Lower leg skin (tissue), 3 donors: ENCODE measurements at regions not wholly inside any gene's neighbourhood (a gene's known extent, or its start where the extent isn't known, plus 50 kb on each side); places are given as distances from the start of the nearest gene placed in this dataset.

ENCODE experiments used
- CTCF ChIP-seq, 3 donors: fragments of 450-650 bp; IDR thresholded peaks; one replicate each; pipeline ENCODE4 v1.5.1; 2016; ENCODE audit warnings: antibody characterized with exemption in 3 of 3, mild to moderate bottlenecking in 3 of 3, moderate library complexity in 2 of 3
- POLR2A ChIP-seq, 2 donors: fragments of 450-650 bp; IDR thresholded peaks; one replicate each; pipeline ENCODE4 v1.6.1; 2016 to 2017; ENCODE audit warnings: antibody characterized with exemption in 2 of 2, mild to moderate bottlenecking in 1 of 2, moderate library complexity in 1 of 2

- TF ChIP-seq CTCF (IDR thresholded peaks at IDR 0.05) (no peak), POLR2A (IDR thresholded peaks at IDR 0.05) (no peak)
Observed at GRCh38 chr6:1461736-1462135, 72.4 kb downstream of the FOXF2 start.
